PC-3 (cell line): ENCODE measurements at regions not wholly inside any gene's neighbourhood (a gene's known extent, or its start where the extent isn't known, plus 50 kb on each side); places are given as distances from the start of the nearest gene placed in this dataset.
"Not testable (repeated sequence)": the region's sequence is repeated elsewhere in the genome, so short reads cannot be mapped to it uniquely, and the experiment has no call there.

Experiments
- EZH2 ChIP-seq: fragments of 300-600 bp; sonication (generic); IDR thresholded peaks from one replicate; pipeline ENCODE4 v1.6.1; 2017; ENCODE audit warnings: antibody characterized with exemption, mild to moderate bottlenecking, low read length; ENCODE audit not compliant: unreplicated experiment
- EZH2phosphoT487 ChIP-seq: fragments of 300-600 bp; sonication (generic); IDR thresholded peaks from 2 replicates; pipeline ENCODE4 v1.6.1; 2018; ENCODE audit warnings: mild to moderate bottlenecking, antibody characterized with exemption, low read length, borderline replicate concordance
- TF ChIP-seq, protein P1 (sequence below): fragments of 300-600 bp; sonication (generic); conservative IDR thresholded peaks from 2 replicates; pipeline ENCODE4 v1.5.1; 2017; ENCODE audit warnings: antibody characterized with exemption, low read depth, mild to moderate bottlenecking, low read length

GRCh38 chr11:71730748-71731147, 102.3 kb upstream of the DEFB108B start:
- TF ChIP-seq, protein P1, sequence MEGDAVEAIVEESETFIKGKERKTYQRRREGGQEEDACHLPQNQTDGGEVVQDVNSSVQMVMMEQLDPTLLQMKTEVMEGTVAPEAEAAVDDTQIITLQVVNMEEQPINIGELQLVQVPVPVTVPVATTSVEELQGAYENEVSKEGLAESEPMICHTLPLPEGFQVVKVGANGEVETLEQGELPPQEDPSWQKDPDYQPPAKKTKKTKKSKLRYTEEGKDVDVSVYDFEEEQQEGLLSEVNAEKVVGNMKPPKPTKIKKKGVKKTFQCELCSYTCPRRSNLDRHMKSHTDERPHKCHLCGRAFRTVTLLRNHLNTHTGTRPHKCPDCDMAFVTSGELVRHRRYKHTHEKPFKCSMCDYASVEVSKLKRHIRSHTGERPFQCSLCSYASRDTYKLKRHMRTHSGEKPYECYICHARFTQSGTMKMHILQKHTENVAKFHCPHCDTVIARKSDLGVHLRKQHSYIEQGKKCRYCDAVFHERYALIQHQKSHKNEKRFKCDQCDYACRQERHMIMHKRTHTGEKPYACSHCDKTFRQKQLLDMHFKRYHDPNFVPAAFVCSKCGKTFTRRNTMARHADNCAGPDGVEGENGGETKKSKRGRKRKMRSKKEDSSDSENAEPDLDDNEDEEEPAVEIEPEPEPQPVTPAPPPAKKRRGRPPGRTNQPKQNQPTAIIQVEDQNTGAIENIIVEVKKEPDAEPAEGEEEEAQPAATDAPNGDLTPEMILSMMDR, result not testable (repeated sequence)
- not testable (repeated sequence) for TF ChIP-seq EZH2, EZH2phosphoT487
